WTC11 (cell line): ENCODE measurements at regions not wholly inside any gene's neighbourhood (a gene's known extent, or its start where the extent isn't known, plus 50 kb on each side); places are given as distances from the start of the nearest gene placed in this dataset.
A peak's percentile ranks its signal among the peaks of the same experiment; 100 is the strongest.

Source experiments
- ATAC-seq: fragments of 200-7000 bp; cut with Tn5 transposase; 2 replicates; pipeline ENCODE4 v1.10.0; 2021; ENCODE audit warnings: mild to moderate bottlenecking, moderate library complexity
- CTCF ChIA-PET: fragments of 300-600 bp; sonication (Branson Sonifier 250); formaldehyde crosslinking; loops from one replicate; lab custom pipeline; 2021; ENCODE audit warnings: antibody characterized with exemption; lab: Charles Lee
- POLR2A ChIA-PET: fragments of 350-600 bp; sonication (Branson Sonifier 250); formaldehyde crosslinking; loops from one replicate; lab custom pipeline; 2021; ENCODE audit warnings: antibody characterized with exemption; lab: Charles Lee
- DNase-seq: peaks from one replicate; pipeline ENCODE4 v3.0.0; 2021; ENCODE audit warnings: low spot score
- H3K27ac Mint-ChIP-seq: 2 replicates; pipeline ENCODE4 v1.8.0; 2021; ENCODE audit warnings: mixed read lengths
- H3K27me3 Mint-ChIP-seq: 2 replicates; pipeline ENCODE4 v1.8.0; 2021; ENCODE audit warnings: low read depth, mild to moderate bottlenecking, moderate library complexity, mixed read lengths
- H3K36me3 Mint-ChIP-seq: 2 replicates; pipeline ENCODE4 v1.8.0; 2021; ENCODE audit warnings: mixed read lengths
- H3K4me1 Mint-ChIP-seq: 2 replicates; pipeline ENCODE4 v1.8.0; 2022; ENCODE audit warnings: mixed read lengths
- H3K4me3 Mint-ChIP-seq: 2 replicates; pipeline ENCODE4 v1.8.0; 2021; ENCODE audit warnings: mild to moderate bottlenecking, moderate library complexity, mixed read lengths
- H3K9me3 Mint-ChIP-seq: 2 replicates; pipeline ENCODE4 v1.8.0; 2021; ENCODE audit warnings: mixed read lengths
- ATF3 ChIP-seq: sonication (generic); formaldehyde crosslinking; conservative IDR thresholded peaks from 2 replicates; pipeline ENCODE4 v1.8.1; 2022; ENCODE audit warnings: mild to moderate bottlenecking, missing genetic modification reagents
- ATF6 ChIP-seq: sonication (generic); formaldehyde crosslinking; IDR thresholded peaks from 2 replicates; pipeline ENCODE4 v1.8.1; 2023; ENCODE audit warnings: mild to moderate bottlenecking, missing genetic modification reagents
- CBFB ChIP-seq: sonication (generic); formaldehyde crosslinking; IDR thresholded peaks from 2 replicates; pipeline ENCODE4 v1.8.1; 2022; ENCODE audit warnings: mild to moderate bottlenecking, low read depth, missing genetic modification reagents
- CDX4 ChIP-seq: fragments of 250-450 bp; sonication (Bioruptor Pico); IDR thresholded peaks from 2 replicates; pipeline ENCODE4 v1.9.0; 2021; ENCODE audit warnings: moderate library complexity, mild to moderate bottlenecking, inconsistent platforms, borderline replicate concordance
- CREM ChIP-seq: sonication (generic); formaldehyde crosslinking; IDR thresholded peaks from 2 replicates; pipeline ENCODE4 v1.8.1; 2022; ENCODE audit warnings: mild to moderate bottlenecking, missing genetic modification reagents, moderate library complexity
- E2F5 ChIP-seq: sonication (generic); formaldehyde crosslinking; IDR thresholded peaks from 2 replicates; pipeline ENCODE4 v1.8.1; 2022; ENCODE audit warnings: mild to moderate bottlenecking, moderate library complexity, missing genetic modification reagents
- ETV6 ChIP-seq: sonication (generic); formaldehyde crosslinking; IDR thresholded peaks from 2 replicates; pipeline ENCODE4 v1.8.1; 2022; ENCODE audit warnings: mild to moderate bottlenecking, missing genetic modification reagents
- FOXP4 ChIP-seq: sonication (generic); formaldehyde crosslinking; IDR thresholded peaks from 2 replicates; pipeline ENCODE4 v1.8.0; 2022; ENCODE audit warnings: mild to moderate bottlenecking, missing genetic modification reagents
- GTF2I ChIP-seq: fragments of 250-450 bp; sonication (Bioruptor Pico); conservative IDR thresholded peaks from 2 replicates; pipeline ENCODE4 v1.4.0; 2021; ENCODE audit warnings: mild to moderate bottlenecking
- HMGA2 ChIP-seq: fragments of 250-450 bp; sonication (Bioruptor Pico); IDR thresholded peaks from 2 replicates; pipeline ENCODE4 v1.4.0; 2021; ENCODE audit warnings: mild to moderate bottlenecking, moderate library complexity
- PRRX2 ChIP-seq: fragments of 250-450 bp; sonication (Bioruptor Pico); IDR thresholded peaks from 2 replicates; pipeline ENCODE4 v1.8.0; 2021; ENCODE audit warnings: mild to moderate bottlenecking
- RELA ChIP-seq: sonication (generic); formaldehyde crosslinking; IDR thresholded peaks from 2 replicates; pipeline ENCODE4 v1.8.1; 2022; ENCODE audit warnings: missing genetic modification reagents, mild to moderate bottlenecking, borderline replicate concordance
- RORB ChIP-seq: fragments of 250-450 bp; sonication (Bioruptor Pico); IDR thresholded peaks from 2 replicates; pipeline ENCODE4 v1.9.0; 2021; ENCODE audit warnings: mild to moderate bottlenecking
- SOX15 ChIP-seq: fragments of 250-450 bp; sonication (Bioruptor Pico); IDR thresholded peaks from 2 replicates; pipeline ENCODE4 v1.9.0; 2021; ENCODE audit warnings: mild to moderate bottlenecking
- TCF7 ChIP-seq: sonication (generic); formaldehyde crosslinking; IDR thresholded peaks from 2 replicates; pipeline ENCODE4 v1.8.0; 2022; ENCODE audit warnings: mild to moderate bottlenecking, low read depth, missing genetic modification reagents, moderate library complexity
- TEAD1 ChIP-seq: sonication (generic); formaldehyde crosslinking; IDR thresholded peaks from 2 replicates; pipeline ENCODE4 v1.8.0; 2022; ENCODE audit warnings: mild to moderate bottlenecking, missing genetic modification reagents
- TP53 ChIP-seq: sonication (generic); formaldehyde crosslinking; IDR thresholded peaks from 2 replicates; pipeline ENCODE4 v1.8.1; 2023; ENCODE audit warnings: mild to moderate bottlenecking, missing genetic modification reagents
- ZBTB21 ChIP-seq: sonication (generic); formaldehyde crosslinking; IDR thresholded peaks from 2 replicates; pipeline ENCODE4 v1.8.1; 2023; ENCODE audit warnings: mild to moderate bottlenecking, missing genetic modification reagents, borderline replicate concordance
- ZMAT4 ChIP-seq: fragments of 250-450 bp; sonication (Bioruptor Pico); IDR thresholded peaks from 2 replicates; pipeline ENCODE4 v1.9.0; 2021; ENCODE audit warnings: mild to moderate bottlenecking
- ZNF219 ChIP-seq: sonication (generic); formaldehyde crosslinking; IDR thresholded peaks from 2 replicates; pipeline ENCODE4 v1.8.0; 2023; ENCODE audit warnings: missing genetic modification reagents, mild to moderate bottlenecking, borderline replicate concordance
- ZNF232 ChIP-seq: sonication (generic); formaldehyde crosslinking; IDR thresholded peaks from 2 replicates; pipeline ENCODE4 v1.8.0; 2022; ENCODE audit warnings: mild to moderate bottlenecking, missing genetic modification reagents
- ZNF512 ChIP-seq: sonication (generic); formaldehyde crosslinking; IDR thresholded peaks from 2 replicates; pipeline ENCODE4 v1.8.1; 2022; ENCODE audit warnings: missing genetic modification reagents, borderline replicate concordance

GRCh38 chr3:124435467-124435866 is 294.8 kb upstream of the UMPS start:
- H3K9me3 Mint-ChIP-seq = peaks cover 28% of the 10 kb centered on the region
- no peak for DNase-seq
- TF ChIP-seq TP53 (no peak), RELA (CRISPR knock-in tag) (no peak), PRRX2 (CRISPR knock-in tag) (no peak), ZNF512 (CRISPR knock-in tag) (no peak), ETV6 (CRISPR knock-in tag) (no peak), RORB (no peak), ZMAT4 (no peak)
- TF ChIP-seq, all 79 proteins: peak for 0
- Mint-ChIP-seq H3K36me3 (peaks cover 10% of the 10 kb centered on the region), H3K27ac (no peak overlapping the region), H3K4me1 (peaks cover 17% of the 10 kb centered on the region), H3K4me3 (no peak overlapping the region), H3K27me3 (no peaks in the 10 kb centered on the region)
- ChIA-PET CTCF (interaction anchor here (0.6 kb wide), 1 partner anchor 803 kb away, joined by 3 read pairs; no protein-coding TSS in a partner anchor), POLR2A (no interaction called here)
- ATAC-seq = no peak

- Mint-ChIP-seq H3K4me1 (peaks cover 30% of the 10 kb centered on the region), H3K9me3 (peaks cover 28% of the 10 kb centered on the region), H3K36me3 (peaks cover 10% of the 10 kb centered on the region), H3K27me3 (no peaks in the 10 kb centered on the region), H3K4me3 (no peak overlapping the region), H3K27ac (peak overlapping the region; percentile 12; the same call in 1 of the 2 replicates)
- ATAC-seq = peak; percentile 73
- ChIA-PET POLR2A (no interaction called here), CTCF (interaction anchor here (2.2 kb wide), 1 partner anchor 87 kb away, joined by 6 read pairs; no protein-coding TSS in a partner anchor)
- TF ChIP-seq SOX15 (CRISPR knock-in tag) (no peak), TCF7 (no peak), CBFB (CRISPR knock-in tag) (no peak), TEAD1 (CRISPR knock-in tag) (no peak), FOXP4 (CRISPR knock-in tag) (no peak), ATF3 (no peak), ZNF232 (CRISPR knock-in tag) (no peak), CREM (no peak), GTF2I (no peak), ATF6 (no peak), ZBTB21 (CRISPR knock-in tag) (no peak), RORB (no peak)
- no peak for DNase-seq
These were observed 291.4 kb upstream of the UMPS start for GRCh38 chr3:124438813-124439212.

- ChIA-PET POLR2A (no interaction called here), CTCF (interaction anchor here (2.2 kb wide), 1 partner anchor 88 kb away, joined by 6 read pairs; no protein-coding TSS in a partner anchor)
- Mint-ChIP-seq H3K27ac (no peak overlapping the region), H3K9me3 (peaks cover 25% of the 10 kb centered on the region), H3K4me3 (no peak overlapping the region), H3K4me1 (peaks cover 30% of the 10 kb centered on the region), H3K36me3 (peaks cover 10% of the 10 kb centered on the region), H3K27me3 (no peaks in the 10 kb centered on the region)
- ATAC-seq (0 out of 2 replicates have a peak, but pooled peaks have one; percentile 20), DNase-seq (no peak)
- TF ChIP-seq ZNF219 (CRISPR knock-in tag) = no peak
- no peak for TF ChIP-seq E2F5 (CRISPR knock-in tag)
- TF ChIP-seq HMGA2 = no peak
- no peak for TF ChIP-seq CDX4 (CRISPR knock-in tag)
These were observed 290.6 kb upstream of the UMPS start for GRCh38 chr3:124439603-124440002.
